ENCODE measurements at regions not wholly inside any gene's neighbourhood (a gene's known extent, or its start where the extent isn't known, plus 50 kb on each side); places are given as distances from the start of the nearest gene placed in this dataset.

DNA sequence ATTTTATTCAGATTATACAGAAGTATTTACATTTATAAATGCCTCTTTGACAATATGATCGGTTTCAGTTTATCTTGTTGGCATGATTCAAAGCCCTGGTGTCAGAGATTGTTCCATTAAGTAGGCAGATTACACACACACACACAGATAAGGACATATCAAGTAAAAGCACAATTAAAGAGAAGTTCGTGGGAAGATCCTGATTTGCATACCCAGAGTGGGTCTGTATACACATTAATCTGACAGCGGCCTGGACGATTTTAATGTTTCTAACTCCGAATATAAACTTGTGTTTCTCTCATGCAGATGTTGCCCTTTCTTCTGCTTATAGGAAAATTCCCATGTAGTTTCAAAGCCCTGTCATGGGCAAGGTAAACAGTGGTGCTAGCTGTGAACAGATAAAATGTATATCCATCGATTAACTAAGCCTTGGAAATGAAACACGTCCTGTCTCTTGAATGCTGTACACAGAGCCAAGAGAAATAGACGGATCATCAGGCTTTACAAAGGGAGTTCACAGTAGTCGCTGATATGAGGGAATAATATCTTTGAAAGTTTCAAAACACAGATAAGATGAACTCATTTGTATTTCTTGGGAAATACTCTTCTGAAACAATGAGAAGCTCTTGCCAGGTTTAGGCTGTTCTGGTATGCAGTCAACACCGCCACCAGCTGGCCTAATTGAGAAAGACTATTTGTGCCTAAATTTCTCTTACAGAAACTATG is 108.2 kb upstream of the GMDS start:
- no peak overlapping the region for H3K4me3 ChIP-seq (ENCODE audit: low read depth, low read length)
- TF ChIP-seq MYC (IDR thresholded peaks at IDR 0.05; ENCODE audit: low read depth, low read length): 0 out of 2 replicates have a peak, but pooled peaks have one; percentile 19
- TF ChIP-seq, protein P1, sequence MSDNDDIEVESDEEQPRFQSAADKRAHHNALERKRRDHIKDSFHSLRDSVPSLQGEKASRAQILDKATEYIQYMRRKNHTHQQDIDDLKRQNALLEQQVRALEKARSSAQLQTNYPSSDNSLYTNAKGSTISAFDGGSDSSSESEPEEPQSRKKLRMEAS (IDR thresholded peaks at IDR 0.05; ENCODE audit: low read depth, low read length): no peak
- TF ChIP-seq POLR2A (IDR thresholded peaks at IDR 0.05; ENCODE audit: extremely low read depth, insufficient read length): no peak
- TF ChIP-seq, protein P2, sequence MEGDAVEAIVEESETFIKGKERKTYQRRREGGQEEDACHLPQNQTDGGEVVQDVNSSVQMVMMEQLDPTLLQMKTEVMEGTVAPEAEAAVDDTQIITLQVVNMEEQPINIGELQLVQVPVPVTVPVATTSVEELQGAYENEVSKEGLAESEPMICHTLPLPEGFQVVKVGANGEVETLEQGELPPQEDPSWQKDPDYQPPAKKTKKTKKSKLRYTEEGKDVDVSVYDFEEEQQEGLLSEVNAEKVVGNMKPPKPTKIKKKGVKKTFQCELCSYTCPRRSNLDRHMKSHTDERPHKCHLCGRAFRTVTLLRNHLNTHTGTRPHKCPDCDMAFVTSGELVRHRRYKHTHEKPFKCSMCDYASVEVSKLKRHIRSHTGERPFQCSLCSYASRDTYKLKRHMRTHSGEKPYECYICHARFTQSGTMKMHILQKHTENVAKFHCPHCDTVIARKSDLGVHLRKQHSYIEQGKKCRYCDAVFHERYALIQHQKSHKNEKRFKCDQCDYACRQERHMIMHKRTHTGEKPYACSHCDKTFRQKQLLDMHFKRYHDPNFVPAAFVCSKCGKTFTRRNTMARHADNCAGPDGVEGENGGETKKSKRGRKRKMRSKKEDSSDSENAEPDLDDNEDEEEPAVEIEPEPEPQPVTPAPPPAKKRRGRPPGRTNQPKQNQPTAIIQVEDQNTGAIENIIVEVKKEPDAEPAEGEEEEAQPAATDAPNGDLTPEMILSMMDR (IDR thresholded peaks at IDR 0.05; ENCODE audit: low read depth, low read length): peak; percentile 78
- DNase-seq (ENCODE audit: low read depth): peak; percentile 79

DNA sequence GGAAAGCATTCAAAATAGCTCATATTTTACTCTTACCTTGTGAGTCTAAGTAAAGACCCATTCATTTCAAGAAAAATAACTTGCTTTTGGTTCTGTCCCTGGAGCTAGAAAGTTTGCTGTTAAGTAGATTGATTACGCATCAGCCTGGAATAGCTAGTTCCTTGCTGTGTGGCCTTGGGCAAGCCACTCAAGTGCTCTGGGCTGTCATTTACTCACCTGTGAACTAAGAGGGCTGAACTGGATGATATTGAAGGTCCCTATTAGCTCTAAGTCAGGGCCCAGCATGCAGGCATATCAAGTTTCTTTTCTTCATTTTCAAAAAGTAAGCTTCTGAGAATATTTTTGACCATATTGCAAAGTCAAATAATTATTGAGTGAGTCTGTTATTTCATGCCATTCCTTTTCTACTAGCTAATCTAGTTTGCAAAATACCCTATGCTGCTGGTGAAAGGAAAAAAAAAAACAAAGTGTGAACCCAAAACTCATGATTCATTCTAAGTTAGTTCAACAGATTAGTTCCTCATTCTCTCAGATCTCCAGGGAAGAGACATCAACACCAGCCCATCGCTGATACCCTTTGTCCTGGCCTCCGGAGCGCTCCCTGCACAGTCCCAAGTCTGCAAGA is 106.5 kb upstream of the GMDS start:
- no peak for TF ChIP-seq POLR2A (IDR thresholded peaks at IDR 0.05; ENCODE audit: extremely low read depth, insufficient read length)
- TF ChIP-seq MYC (IDR thresholded peaks at IDR 0.05; ENCODE audit: low read depth, low read length): no peak
- TF ChIP-seq, protein P2 (IDR thresholded peaks at IDR 0.05; ENCODE audit: low read depth, low read length): no peak
- TF ChIP-seq, protein P1 (IDR thresholded peaks at IDR 0.05; ENCODE audit: low read depth, low read length): no peak
- DNase-seq (ENCODE audit: low read depth): peak; percentile 22
- no peak overlapping the region for H3K4me3 ChIP-seq (ENCODE audit: low read depth, low read length)

DNA sequence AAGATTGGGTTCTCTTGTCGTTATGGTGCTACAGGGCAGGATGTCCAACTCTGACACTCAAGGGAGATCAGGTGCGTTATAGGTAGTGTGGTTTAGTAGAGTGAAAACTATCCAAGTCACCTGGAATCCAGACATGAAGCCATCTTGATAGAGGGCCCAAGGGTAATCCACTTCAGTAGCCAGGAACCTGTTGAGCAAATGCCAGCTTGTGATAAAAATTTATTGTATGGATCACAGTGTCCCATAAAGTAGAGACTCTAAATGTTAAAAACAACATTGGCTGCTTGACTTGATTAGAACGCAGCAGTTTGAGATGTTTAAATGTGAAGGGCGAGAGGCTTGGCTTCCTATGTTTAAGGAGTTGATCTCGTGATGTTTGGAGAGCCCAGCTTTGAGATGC is 105.7 kb upstream of the GMDS start:
- H3K4me3 ChIP-seq (ENCODE audit: low read depth, low read length): no peak overlapping the region
- TF ChIP-seq MYC (IDR thresholded peaks at IDR 0.05; ENCODE audit: low read depth, low read length) (no peak), POLR2A (IDR thresholded peaks at IDR 0.05; ENCODE audit: extremely low read depth, insufficient read length) (no peak)
- TF ChIP-seq, protein P2 (IDR thresholded peaks at IDR 0.05; ENCODE audit: low read depth, low read length): no peak
- TF ChIP-seq, protein P1 (IDR thresholded peaks at IDR 0.05; ENCODE audit: low read depth, low read length): no peak
- DNase-seq (ENCODE audit: low read depth): no peak

DNA sequence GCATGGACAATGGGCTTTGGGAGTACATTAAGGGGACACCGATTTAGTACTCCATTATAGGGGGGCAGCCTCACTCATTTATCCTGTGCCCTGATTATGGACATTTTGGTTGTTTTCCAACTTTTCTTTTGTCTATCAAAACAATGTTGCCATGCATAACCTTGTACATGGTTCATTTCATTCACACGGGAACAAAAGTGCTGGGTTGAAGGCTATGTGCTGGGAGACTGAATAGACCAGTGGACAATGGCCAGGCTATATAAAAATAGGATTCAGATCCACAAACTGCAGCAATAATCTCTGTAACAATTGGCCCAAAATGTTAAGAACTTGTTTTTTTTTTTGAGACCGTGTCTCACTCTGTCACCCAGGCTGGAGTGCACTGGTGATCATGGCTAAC is 100.7 kb upstream of the GMDS start:
- TF ChIP-seq, protein P1 (IDR thresholded peaks at IDR 0.05; ENCODE audit: low read depth, low read length): no peak
- TF ChIP-seq MYC (IDR thresholded peaks at IDR 0.05; ENCODE audit: low read depth, low read length): no peak
- TF ChIP-seq, protein P2 (IDR thresholded peaks at IDR 0.05; ENCODE audit: low read depth, low read length): no peak
- no peak for DNase-seq (ENCODE audit: low read depth)
- H3K4me3 ChIP-seq (ENCODE audit: low read depth, low read length): no peak overlapping the region

DNA sequence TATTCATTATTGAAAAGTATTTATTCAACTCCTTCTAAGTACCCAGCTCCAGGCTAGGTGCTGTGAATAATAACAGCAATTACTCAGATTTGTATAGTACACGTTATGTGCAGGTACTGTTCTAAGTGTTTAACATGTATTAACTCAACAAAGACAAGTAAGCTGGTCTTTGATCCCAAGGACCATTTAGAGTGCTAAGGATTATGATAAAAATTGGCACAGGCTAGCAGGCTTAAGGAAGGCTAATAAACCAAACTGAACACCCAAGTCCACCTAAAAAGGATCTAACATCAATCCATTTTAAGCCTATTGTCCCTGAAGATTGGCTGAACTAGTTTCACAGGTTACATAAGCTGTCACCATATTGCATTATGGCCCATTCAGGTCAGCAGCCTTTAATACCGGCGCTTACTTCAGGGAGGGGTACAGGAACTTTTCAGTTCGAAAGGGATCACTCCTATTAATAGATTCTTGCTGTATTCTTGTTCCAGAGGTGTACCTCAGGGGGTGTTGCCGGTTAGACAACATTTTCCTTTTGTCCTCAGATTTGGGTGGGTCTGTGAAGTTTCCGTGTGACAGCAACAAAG is 99.0 kb upstream of the GMDS start:
- no peak for DNase-seq (ENCODE audit: low read depth)
- H3K4me3 ChIP-seq (ENCODE audit: low read depth, low read length): no peak overlapping the region
- no peak for TF ChIP-seq MYC (IDR thresholded peaks at IDR 0.05; ENCODE audit: low read depth, low read length)
- TF ChIP-seq, protein P2 (IDR thresholded peaks at IDR 0.05; ENCODE audit: low read depth, low read length): no peak
- TF ChIP-seq, protein P1 (IDR thresholded peaks at IDR 0.05; ENCODE audit: low read depth, low read length): no peak

Measured in NB4 (cell line).